K562 (cell line): ENCODE measurements at regions not wholly inside any gene's neighbourhood (a gene's known extent, or its start where the extent isn't known, plus 50 kb on each side); places are given as distances from the start of the nearest gene placed in this dataset.

Source experiments
- CBFB ChIP-seq: sonication (generic); formaldehyde crosslinking; IDR thresholded peaks from 2 replicates; pipeline ENCODE4 v1.4.0; 2020; ENCODE audit warnings: mild to moderate bottlenecking, missing genetic modification reagents
- CCNT2 ChIP-seq: IDR thresholded peaks from 2 replicates; pipeline ENCODE4 v1.6.1; 2011; ENCODE audit warnings: borderline replicate concordance, low read depth, mild to moderate bottlenecking, moderate library complexity, mixed read lengths, low read length; ENCODE audit not compliant: insufficient read length; ENCODE audit errors: extremely low read depth
- CHCHD3 ChIP-seq: fragments of 250-450 bp; sonication (Bioruptor Pico); IDR thresholded peaks from 2 replicates; pipeline ENCODE4 v2.1.2; 2022; ENCODE audit warnings: mild to moderate bottlenecking
- GTF2A2 ChIP-seq: IDR thresholded peaks from 2 replicates; pipeline ENCODE4 v1.6.1; 2016; ENCODE audit warnings: mild to moderate bottlenecking, missing genetic modification characterization, missing compliant biosample characterization
- HMG20B ChIP-seq: fragments of 250-450 bp; sonication (Bioruptor Pico); IDR thresholded peaks from 2 replicates; pipeline ENCODE4 v1.5.0; 2021; ENCODE audit warnings: mild to moderate bottlenecking
- HNRNPK ChIP-seq: fragments of 200-400 bp; formaldehyde crosslinking; IDR thresholded peaks from one replicate; pipeline ENCODE4 v1.6.1; 2018; ENCODE audit warnings: mild to moderate bottlenecking, low read depth, low read length; ENCODE audit not compliant: poor library complexity, severe bottlenecking
- KHSRP ChIP-seq: fragments of 450-650 bp; IDR thresholded peaks from 2 replicates; pipeline ENCODE4 v1.6.1; 2017
- KLF16 ChIP-seq: IDR thresholded peaks from 2 replicates; pipeline ENCODE4 v1.6.1; 2016; ENCODE audit warnings: antibody characterized with exemption
- NFE2L1 ChIP-seq: fragments of 450-650 bp; IDR thresholded peaks from 2 replicates; pipeline ENCODE4 v1.6.1; 2016; ENCODE audit warnings: missing genetic modification characterization, low read depth, mild to moderate bottlenecking, missing compliant biosample characterization, moderate library complexity, borderline replicate concordance
- POLR2B ChIP-seq: fragments of 450-650 bp; IDR thresholded peaks from 2 replicates; pipeline ENCODE4 v1.6.1; 2018; ENCODE audit warnings: low read depth; ENCODE audit not compliant: partially characterized antibody
- RBM34 ChIP-seq: fragments of 200-400 bp; formaldehyde crosslinking; IDR thresholded peaks from 2 replicates; pipeline ENCODE4 v1.6.1; 2018; ENCODE audit warnings: low read length, borderline replicate concordance; ENCODE audit not compliant: insufficient read depth
- ZNF354B ChIP-seq: fragments of 250-450 bp; sonication (Bioruptor Pico); IDR thresholded peaks from 2 replicates; pipeline ENCODE4 v1.4.0; 2020
- ZNF707 ChIP-seq: fragments of 250-450 bp; sonication (Bioruptor Pico); conservative IDR thresholded peaks from 2 replicates; pipeline ENCODE4 v1.8.0; 2022; ENCODE audit warnings: inconsistent platforms, mild to moderate bottlenecking, moderate library complexity
- TF ChIP-seq, protein P1 (sequence below): fragments of 450-650 bp; IDR thresholded peaks from 2 replicates; pipeline ENCODE4 v1.6.1; 2016; ENCODE audit warnings: mild to moderate bottlenecking, moderate library complexity
- TF ChIP-seq, protein P2 (sequence below), 2 experiments: fragments of 250-450 bp in 1 of 2; fragments of 450-650 bp in 1 of 2; sonication (Bioruptor Pico) in 1 of 2; IDR thresholded peaks; 2 replicates each; pipeline versions ENCODE4 v1.6.1 to v1.8.0; 2016 to 2021; ENCODE audit warnings: mild to moderate bottlenecking in 2 of 2, moderate library complexity in 2 of 2, missing compliant biosample characterization in 1 of 2, missing genetic modification characterization in 1 of 2

DNA sequence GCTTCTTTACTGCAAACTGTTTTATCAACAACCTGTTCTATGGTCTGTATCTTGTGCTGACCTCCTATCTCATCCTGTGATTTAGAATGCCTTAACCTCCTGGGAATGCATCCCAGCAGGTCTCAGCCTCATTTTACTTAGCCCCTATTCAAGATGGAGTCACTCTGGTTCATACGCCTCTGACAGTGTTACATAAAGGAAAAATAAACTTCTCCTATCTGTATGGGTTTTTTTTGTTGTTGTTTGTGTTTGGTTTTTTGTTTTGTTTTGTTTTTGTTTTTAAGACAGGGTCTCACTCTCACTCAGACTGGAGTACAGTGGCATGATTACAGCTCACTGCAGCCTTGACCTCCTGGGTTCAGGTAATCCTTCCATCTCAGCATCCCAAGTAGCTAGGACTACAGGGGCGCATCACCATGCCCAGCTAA, 62.1 kb downstream of the RESF1 start (continued):
- TF ChIP-seq, protein P1, sequence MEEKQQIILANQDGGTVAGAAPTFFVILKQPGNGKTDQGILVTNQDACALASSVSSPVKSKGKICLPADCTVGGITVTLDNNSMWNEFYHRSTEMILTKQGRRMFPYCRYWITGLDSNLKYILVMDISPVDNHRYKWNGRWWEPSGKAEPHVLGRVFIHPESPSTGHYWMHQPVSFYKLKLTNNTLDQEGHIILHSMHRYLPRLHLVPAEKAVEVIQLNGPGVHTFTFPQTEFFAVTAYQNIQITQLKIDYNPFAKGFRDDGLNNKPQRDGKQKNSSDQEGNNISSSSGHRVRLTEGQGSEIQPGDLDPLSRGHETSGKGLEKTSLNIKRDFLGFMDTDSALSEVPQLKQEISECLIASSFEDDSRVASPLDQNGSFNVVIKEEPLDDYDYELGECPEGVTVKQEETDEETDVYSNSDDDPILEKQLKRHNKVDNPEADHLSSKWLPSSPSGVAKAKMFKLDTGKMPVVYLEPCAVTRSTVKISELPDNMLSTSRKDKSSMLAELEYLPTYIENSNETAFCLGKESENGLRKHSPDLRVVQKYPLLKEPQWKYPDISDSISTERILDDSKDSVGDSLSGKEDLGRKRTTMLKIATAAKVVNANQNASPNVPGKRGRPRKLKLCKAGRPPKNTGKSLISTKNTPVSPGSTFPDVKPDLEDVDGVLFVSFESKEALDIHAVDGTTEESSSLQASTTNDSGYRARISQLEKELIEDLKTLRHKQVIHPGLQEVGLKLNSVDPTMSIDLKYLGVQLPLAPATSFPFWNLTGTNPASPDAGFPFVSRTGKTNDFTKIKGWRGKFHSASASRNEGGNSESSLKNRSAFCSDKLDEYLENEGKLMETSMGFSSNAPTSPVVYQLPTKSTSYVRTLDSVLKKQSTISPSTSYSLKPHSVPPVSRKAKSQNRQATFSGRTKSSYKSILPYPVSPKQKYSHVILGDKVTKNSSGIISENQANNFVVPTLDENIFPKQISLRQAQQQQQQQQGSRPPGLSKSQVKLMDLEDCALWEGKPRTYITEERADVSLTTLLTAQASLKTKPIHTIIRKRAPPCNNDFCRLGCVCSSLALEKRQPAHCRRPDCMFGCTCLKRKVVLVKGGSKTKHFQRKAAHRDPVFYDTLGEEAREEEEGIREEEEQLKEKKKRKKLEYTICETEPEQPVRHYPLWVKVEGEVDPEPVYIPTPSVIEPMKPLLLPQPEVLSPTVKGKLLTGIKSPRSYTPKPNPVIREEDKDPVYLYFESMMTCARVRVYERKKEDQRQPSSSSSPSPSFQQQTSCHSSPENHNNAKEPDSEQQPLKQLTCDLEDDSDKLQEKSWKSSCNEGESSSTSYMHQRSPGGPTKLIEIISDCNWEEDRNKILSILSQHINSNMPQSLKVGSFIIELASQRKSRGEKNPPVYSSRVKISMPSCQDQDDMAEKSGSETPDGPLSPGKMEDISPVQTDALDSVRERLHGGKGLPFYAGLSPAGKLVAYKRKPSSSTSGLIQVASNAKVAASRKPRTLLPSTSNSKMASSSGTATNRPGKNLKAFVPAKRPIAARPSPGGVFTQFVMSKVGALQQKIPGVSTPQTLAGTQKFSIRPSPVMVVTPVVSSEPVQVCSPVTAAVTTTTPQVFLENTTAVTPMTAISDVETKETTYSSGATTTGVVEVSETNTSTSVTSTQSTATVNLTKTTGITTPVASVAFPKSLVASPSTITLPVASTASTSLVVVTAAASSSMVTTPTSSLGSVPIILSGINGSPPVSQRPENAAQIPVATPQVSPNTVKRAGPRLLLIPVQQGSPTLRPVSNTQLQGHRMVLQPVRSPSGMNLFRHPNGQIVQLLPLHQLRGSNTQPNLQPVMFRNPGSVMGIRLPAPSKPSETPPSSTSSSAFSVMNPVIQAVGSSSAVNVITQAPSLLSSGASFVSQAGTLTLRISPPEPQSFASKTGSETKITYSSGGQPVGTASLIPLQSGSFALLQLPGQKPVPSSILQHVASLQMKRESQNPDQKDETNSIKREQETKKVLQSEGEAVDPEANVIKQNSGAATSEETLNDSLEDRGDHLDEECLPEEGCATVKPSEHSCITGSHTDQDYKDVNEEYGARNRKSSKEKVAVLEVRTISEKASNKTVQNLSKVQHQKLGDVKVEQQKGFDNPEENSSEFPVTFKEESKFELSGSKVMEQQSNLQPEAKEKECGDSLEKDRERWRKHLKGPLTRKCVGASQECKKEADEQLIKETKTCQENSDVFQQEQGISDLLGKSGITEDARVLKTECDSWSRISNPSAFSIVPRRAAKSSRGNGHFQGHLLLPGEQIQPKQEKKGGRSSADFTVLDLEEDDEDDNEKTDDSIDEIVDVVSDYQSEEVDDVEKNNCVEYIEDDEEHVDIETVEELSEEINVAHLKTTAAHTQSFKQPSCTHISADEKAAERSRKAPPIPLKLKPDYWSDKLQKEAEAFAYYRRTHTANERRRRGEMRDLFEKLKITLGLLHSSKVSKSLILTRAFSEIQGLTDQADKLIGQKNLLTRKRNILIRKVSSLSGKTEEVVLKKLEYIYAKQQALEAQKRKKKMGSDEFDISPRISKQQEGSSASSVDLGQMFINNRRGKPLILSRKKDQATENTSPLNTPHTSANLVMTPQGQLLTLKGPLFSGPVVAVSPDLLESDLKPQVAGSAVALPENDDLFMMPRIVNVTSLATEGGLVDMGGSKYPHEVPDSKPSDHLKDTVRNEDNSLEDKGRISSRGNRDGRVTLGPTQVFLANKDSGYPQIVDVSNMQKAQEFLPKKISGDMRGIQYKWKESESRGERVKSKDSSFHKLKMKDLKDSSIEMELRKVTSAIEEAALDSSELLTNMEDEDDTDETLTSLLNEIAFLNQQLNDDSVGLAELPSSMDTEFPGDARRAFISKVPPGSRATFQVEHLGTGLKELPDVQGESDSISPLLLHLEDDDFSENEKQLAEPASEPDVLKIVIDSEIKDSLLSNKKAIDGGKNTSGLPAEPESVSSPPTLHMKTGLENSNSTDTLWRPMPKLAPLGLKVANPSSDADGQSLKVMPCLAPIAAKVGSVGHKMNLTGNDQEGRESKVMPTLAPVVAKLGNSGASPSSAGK: no peak
- TF ChIP-seq CCNT2: no peak
- peak; percentile 89 for TF ChIP-seq ZNF354B
- no peak for TF ChIP-seq KHSRP
- no peak for TF ChIP-seq KLF16
- TF ChIP-seq HMG20B (CRISPR knock-in tag): 0 out of 2 replicates have a peak, but pooled peaks have one; percentile 68
- TF ChIP-seq ZNF707 (CRISPR knock-in tag): peak; percentile 85
- no peak for TF ChIP-seq HNRNPK
- TF ChIP-seq POLR2B: no peak
- TF ChIP-seq CHCHD3 (CRISPR knock-in tag): no peak
- TF ChIP-seq RBM34: no peak
- TF ChIP-seq, protein P2, sequence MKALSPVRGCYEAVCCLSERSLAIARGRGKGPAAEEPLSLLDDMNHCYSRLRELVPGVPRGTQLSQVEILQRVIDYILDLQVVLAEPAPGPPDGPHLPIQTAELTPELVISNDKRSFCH (CRISPR knock-in tag; IDR thresholded peaks at IDR 0.05): peak; percentile 97
- TF ChIP-seq, protein P2 (tag; IDR thresholded peaks at IDR 0.05): peak; percentile 100
- peak; percentile 97 for TF ChIP-seq GTF2A2 (tag)
- peak; percentile 90 for TF ChIP-seq NFE2L1
- no peak for TF ChIP-seq CBFB
